MM.1S (cell line): ENCODE measurements at regions not wholly inside any gene's neighbourhood (a gene's known extent, or its start where the extent isn't known, plus 50 kb on each side); places are given as distances from the start of the nearest gene placed in this dataset.

Source experiments
- DNase-seq: peaks from one replicate; pipeline ENCODE4 v3.0.0-alpha.2; 2015
- H2AFZ ChIP-seq: fragments of 300-600 bp; sonication (generic); 2 replicates; pipeline ENCODE4 v1.6.0; 2016; ENCODE audit warnings: antibody characterized with exemption, low read length
- H3F3A ChIP-seq: fragments of 300-600 bp; sonication (generic); 2 replicates; pipeline ENCODE4 v1.6.1; 2016; ENCODE audit warnings: mild to moderate bottlenecking, antibody characterized with exemption, low read length, moderate library complexity, mixed read lengths; ENCODE audit not compliant: insufficient read depth
- H3K27ac ChIP-seq: fragments of 300-600 bp; sonication (generic); 2 replicates; pipeline ENCODE4 v1.5.1; 2016; ENCODE audit warnings: mild to moderate bottlenecking, low read length
- H3K27me3 ChIP-seq: fragments of 300-600 bp; sonication (generic); replicated peaks from 2 replicates; pipeline ENCODE4 v1.6.0; 2016; ENCODE audit warnings: low read length; ENCODE audit not compliant: insufficient read depth
- H3K36me3 ChIP-seq: fragments of 300-600 bp; sonication (generic); replicated peaks from 2 replicates; pipeline ENCODE4 v1.6.1; 2016; ENCODE audit warnings: mild to moderate bottlenecking, low read length, mixed read lengths; ENCODE audit not compliant: insufficient read depth
- H3K4me1 ChIP-seq: fragments of 300-600 bp; sonication (generic); 2 replicates; pipeline ENCODE4 v1.6.1; 2016; ENCODE audit warnings: low read length, mixed read lengths
- H3K4me2 ChIP-seq: fragments of 300-600 bp; sonication (generic); 2 replicates; pipeline ENCODE4 v1.6.0; 2016; ENCODE audit warnings: low read depth, low read length
- H3K4me3 ChIP-seq: fragments of 300-600 bp; sonication (generic); 2 replicates; pipeline ENCODE4 v1.5.1; 2016; ENCODE audit warnings: low read length, mixed read lengths
- H3K79me2 ChIP-seq: fragments of 300-600 bp; sonication (generic); 2 replicates; pipeline ENCODE4 v1.6.1; 2016; ENCODE audit warnings: mixed run types, low read length, mixed read lengths
- H3K9ac ChIP-seq: fragments of 300-600 bp; sonication (generic); 2 replicates; pipeline ENCODE4 v1.6.1; 2016; ENCODE audit warnings: low read length, mixed read lengths
- H3K9me2 ChIP-seq: fragments of 300-600 bp; sonication (generic); replicated peaks from 2 replicates; pipeline ENCODE4 v1.6.1; 2016; ENCODE audit warnings: mild to moderate bottlenecking, low read length, mixed read lengths; ENCODE audit not compliant: insufficient read depth
- H3K9me3 ChIP-seq: fragments of 300-600 bp; sonication (generic); replicated peaks from 2 replicates; pipeline ENCODE4 v1.6.1; 2016; ENCODE audit warnings: mild to moderate bottlenecking, low read length, mixed read lengths; ENCODE audit not compliant: insufficient read depth
- H4K20me1 ChIP-seq: fragments of 300-600 bp; sonication (generic); 2 replicates; pipeline ENCODE4 v1.6.1; 2016; ENCODE audit warnings: mild to moderate bottlenecking, low read length, moderate library complexity, mixed read lengths; ENCODE audit not compliant: insufficient read depth
- CTCF ChIP-seq: fragments of 300-600 bp; sonication (generic); IDR thresholded peaks from 2 replicates; pipeline ENCODE4 v1.5.1; 2016; ENCODE audit warnings: antibody characterized with exemption, low read length, mixed read lengths
- EZH2 ChIP-seq: fragments of 300-600 bp; sonication (generic); optimal IDR thresholded peaks from 2 replicates; pipeline ENCODE3; 2017; ENCODE audit warnings: low read depth, mild to moderate bottlenecking, antibody characterized with exemption, low read length, mixed read lengths
- EZH2phosphoT487 ChIP-seq: fragments of 300-600 bp; sonication (generic); IDR thresholded peaks from 2 replicates; pipeline ENCODE4 v1.6.1; 2018; ENCODE audit warnings: antibody characterized with exemption, low read length

GRCh38 chr2:88254437-88255091 is 84.4 kb downstream of the THNSL2 start:
- H3K4me2 ChIP-seq, result no peak overlapping the region
- H4K20me1 ChIP-seq, result no peaks in the 10 kb centered on the region
- H3K9me2 ChIP-seq, result no peaks in the 10 kb centered on the region
- no peaks in the 10 kb centered on the region for H3K9me3 ChIP-seq
- no peaks in the 10 kb centered on the region for H3K36me3 ChIP-seq
- TF ChIP-seq EZH2phosphoT487 (no peak), CTCF (no peak), EZH2 (no peak)
- H3K79me2 ChIP-seq, result no peaks in the 10 kb centered on the region
- no peaks in the 10 kb centered on the region for H3F3A ChIP-seq
- no peaks in the 10 kb centered on the region for H3K27me3 ChIP-seq
- H3K27ac ChIP-seq, result no peak overlapping the region
- H3K4me3 ChIP-seq, result no peak overlapping the region
- no peaks in the 10 kb centered on the region for H3K4me1 ChIP-seq
- H2AFZ ChIP-seq, result no peak overlapping the region
- no peak overlapping the region for H3K9ac ChIP-seq
- DNase-seq, result no peak

- H3F3A ChIP-seq, result no peaks in the 10 kb centered on the region
- H3K27me3 ChIP-seq, result no peaks in the 10 kb centered on the region
- TF ChIP-seq EZH2 (no peak), CTCF (no peak), EZH2phosphoT487 (no peak)
- H3K79me2 ChIP-seq, result no peaks in the 10 kb centered on the region
- no peak overlapping the region for H3K4me2 ChIP-seq
- H4K20me1 ChIP-seq, result no peaks in the 10 kb centered on the region
- no peak overlapping the region for H2AFZ ChIP-seq
- no peaks in the 10 kb centered on the region for H3K9me2 ChIP-seq
- H3K36me3 ChIP-seq, result no peaks in the 10 kb centered on the region
- no peak overlapping the region for H3K27ac ChIP-seq
- no peaks in the 10 kb centered on the region for H3K9me3 ChIP-seq
- H3K4me3 ChIP-seq, result no peak overlapping the region
- H3K4me1 ChIP-seq, result no peaks in the 10 kb centered on the region
- no peak overlapping the region for H3K9ac ChIP-seq
- DNase-seq, result no peak
Measured at GRCh38 chr2:88253997-88254396, 83.9 kb downstream of the THNSL2 start.

- no peaks in the 10 kb centered on the region for H3F3A ChIP-seq
- no peak overlapping the region for H3K4me3 ChIP-seq
- no peaks in the 10 kb centered on the region for H3K27me3 ChIP-seq
- H3K4me1 ChIP-seq, result no peaks in the 10 kb centered on the region
- H3K36me3 ChIP-seq, result no peaks in the 10 kb centered on the region
- no peak for DNase-seq
- H3K4me2 ChIP-seq, result no peak overlapping the region
- no peak for TF ChIP-seq CTCF
- TF ChIP-seq EZH2phosphoT487, result no peak
- no peak for TF ChIP-seq EZH2
- no peak overlapping the region for H3K9ac ChIP-seq
- no peak overlapping the region for H3K27ac ChIP-seq
- H4K20me1 ChIP-seq, result no peaks in the 10 kb centered on the region
- H3K9me2 ChIP-seq, result no peaks in the 10 kb centered on the region
- no peaks in the 10 kb centered on the region for H3K9me3 ChIP-seq
- H2AFZ ChIP-seq, result no peak overlapping the region
- no peaks in the 10 kb centered on the region for H3K79me2 ChIP-seq
Measured at GRCh38 chr2:88253375-88253774, 83.2 kb downstream of the THNSL2 start.
